Common myeloid progenitor, CD34-positive (primary cell): ENCODE measurements at regions not wholly inside any gene's neighbourhood (a gene's known extent, or its start where the extent isn't known, plus 50 kb on each side); places are given as distances from the start of the nearest gene placed in this dataset.
"Not testable (repeated sequence)": the region's sequence is repeated elsewhere in the genome, so short reads cannot be mapped to it uniquely, and the experiment has no call there.

Source experiments
- CTCF ChIA-PET: fragments of 350-600 bp; sonication (Branson Sonifier 250); formaldehyde crosslinking; loops from one replicate; lab custom pipeline; 2021; ENCODE audit warnings: antibody characterized with exemption; lab: Charles Lee
- POLR2A ChIA-PET: fragments of 350-600 bp; sonication (Branson Sonifier 250); formaldehyde crosslinking; loops from one replicate; lab custom pipeline; 2021; ENCODE audit warnings: antibody characterized with exemption; lab: Charles Lee
- DNase-seq, 3 donors: peaks; one replicate each; pipeline versions ENCODE4 v3.0.0 to v3.0.0-alpha.2; 2013
- H3K27ac ChIP-seq, 2 experiments: 1 replicate in 1 of 2; 2 replicates in 1 of 2; pipeline ENCODE4 v1.7.0; 2013; ENCODE audit warnings: inconsistent platforms in 2 of 2, low read length in 2 of 2, mild to moderate bottlenecking in 2 of 2, low read depth in 1 of 2, moderate library complexity in 1 of 2; ENCODE audit not compliant: severe bottlenecking in 2 of 2, insufficient read depth in 1 of 2, poor library complexity in 1 of 2
- H3K27me3 ChIP-seq, 5 experiments: replicated peaks in 2 of 5; 1 replicate in 3 of 5; 2 replicates in 2 of 5; pipeline versions ENCODE4 v1.6.1 to v1.7.0; 2013; ENCODE audit warnings: low read length in 4 of 5, mild to moderate bottlenecking in 2 of 5, moderate library complexity in 2 of 5, inconsistent platforms in 1 of 5; ENCODE audit not compliant: insufficient read depth in 5 of 5, control insufficient read depth in 4 of 5
- H3K36me3 ChIP-seq, 4 experiments: 1 replicate in 2 of 4; 2 replicates in 2 of 4; pipeline versions ENCODE4 v1.6.1 to v1.7.0; 2013; ENCODE audit warnings: low read length in 3 of 4, control low read depth in 1 of 4, mild to moderate bottlenecking in 1 of 4; ENCODE audit not compliant: control insufficient read depth in 4 of 4, insufficient read depth in 4 of 4
- H3K4me1 ChIP-seq, 4 experiments: 1 replicate in 3 of 4; 2 replicates in 1 of 4; pipeline versions ENCODE4 v1.6.1 to v1.7.1; 2013; ENCODE audit warnings: low read length in 3 of 4, mild to moderate bottlenecking in 3 of 4, control low read depth in 1 of 4, inconsistent platforms in 1 of 4, moderate library complexity in 1 of 4; ENCODE audit not compliant: control insufficient read depth in 4 of 4, insufficient read depth in 4 of 4; ENCODE audit errors: control extremely low read depth in 1 of 4
- H3K4me3 ChIP-seq, 7 experiments: 1 replicate in 4 of 7; 2 replicates in 3 of 7; pipeline versions ENCODE4 v1.5.1 to v1.7.0; 2013; ENCODE audit warnings: mild to moderate bottlenecking in 7 of 7, low read length in 6 of 7, moderate library complexity in 6 of 7, inconsistent platforms in 2 of 7, low read depth in 2 of 7, control low read depth in 1 of 7; ENCODE audit not compliant: insufficient read depth in 4 of 7, control insufficient read depth in 1 of 7; ENCODE audit errors: extremely low read depth in 1 of 7
- H3K9me3 ChIP-seq, 5 experiments: 1 replicate in 4 of 5; 2 replicates in 1 of 5; pipeline versions ENCODE4 v1.6.1 to v1.7.1; 2013; ENCODE audit warnings: low read length in 4 of 5, mild to moderate bottlenecking in 2 of 5, inconsistent platforms in 1 of 5, low read depth in 1 of 5, moderate library complexity in 1 of 5; ENCODE audit not compliant: control insufficient read depth in 4 of 5, insufficient read depth in 2 of 5; ENCODE audit errors: control extremely low read depth in 1 of 5
- WGBS: methylation state at CpG from one replicate; pipeline ENCODE4 v1.1.5; 2013; ENCODE audit not compliant: insufficient coverage; 5-methylcytosine and 5-hydroxymethylcytosine counted together

DNA sequence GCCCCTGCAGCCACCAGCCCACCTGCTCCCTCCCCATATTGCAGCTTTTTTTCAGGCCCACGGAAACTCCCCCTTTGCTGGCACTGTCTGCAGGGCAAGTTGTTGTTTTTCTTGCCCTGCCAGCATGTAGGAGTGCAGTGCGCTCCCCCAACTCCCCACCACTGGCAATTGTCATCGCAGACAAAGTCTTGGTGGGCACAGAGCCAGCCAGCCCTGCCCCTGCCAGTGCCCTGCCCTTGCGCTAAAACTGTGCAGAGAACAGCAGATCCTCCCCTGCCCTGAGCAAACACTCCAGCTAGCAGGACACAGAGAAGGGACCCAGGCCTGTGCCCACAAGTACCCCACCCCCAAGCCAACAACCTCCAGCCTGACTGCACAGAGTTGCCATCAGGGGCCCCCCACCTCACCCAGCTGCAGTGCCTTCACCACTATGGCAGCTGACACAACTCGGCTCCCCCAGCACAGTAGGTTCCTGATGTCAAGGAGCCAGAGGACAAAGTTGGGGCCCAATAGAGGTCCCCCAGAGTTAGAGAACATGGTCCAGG is 158.1 kb upstream of the ARHGAP42 start:
- Histone ChIP-seq H3K4me1 (no peaks in the 10 kb centered on the region), H3K27me3 (no peaks in the 10 kb centered on the region), H3K9me3 (peaks cover 0 to 11% (median 0%) of the 10 kb centered on the region in 5 experiments), H3K27ac (no peak overlapping the region), H3K36me3 (no peaks in the 10 kb centered on the region), H3K4me3 (no peak overlapping the region)
- CTCF ChIA-PET = no interaction called here
- POLR2A ChIA-PET = no interaction called here
- DNase-seq = no peak
- 98% methylated on average over 5 of the region's 5 CpGs for WGBS

- H3K9me3 ChIP-seq, DNase-seq, H3K4me3 ChIP-seq, H3K36me3 ChIP-seq, POLR2A ChIA-PET, H3K4me1 ChIP-seq, H3K27me3 ChIP-seq, H3K27ac ChIP-seq: not testable (repeated sequence)
- no CpG with 5 or more reads among the region's 1 CpG for WGBS
- CTCF ChIA-PET = interaction anchor here (0.9 kb wide), 1 partner anchor 13 kb away, joined by 3 read pairs; no protein-coding TSS in a partner anchor
Observed at GRCh38 chr11:100531290-100531689, 155.8 kb upstream of the ARHGAP42 start.

DNA sequence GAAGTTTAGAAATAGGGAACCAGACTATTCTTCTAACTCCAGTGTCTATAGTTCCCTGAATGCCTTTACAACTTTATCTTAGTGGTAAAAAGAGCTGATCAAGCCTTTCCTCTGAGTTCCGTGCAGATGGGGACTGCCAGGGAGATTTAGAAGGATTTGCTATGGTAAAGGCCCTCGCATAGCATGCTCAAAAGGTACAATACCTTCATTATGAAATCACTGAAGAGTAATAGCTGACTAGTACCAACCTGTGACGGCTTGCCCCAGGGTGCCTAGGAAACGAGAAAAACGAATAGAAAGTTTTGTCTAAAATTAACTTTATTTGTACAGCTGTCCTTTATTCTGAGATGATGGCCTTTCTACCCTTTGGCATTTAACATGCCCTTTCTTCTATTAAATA is 150.1 kb upstream of the ARHGAP42 start:
- ChIA-PET CTCF (no interaction called here), POLR2A (no interaction called here)
- DNase-seq = no peak
- H3K9me3 ChIP-seq = peaks cover 0 to 2% (median 0%) of the 10 kb centered on the region in 5 experiments
- no peak overlapping the region for H3K27ac ChIP-seq
- H3K4me3 ChIP-seq = no peak overlapping the region
- no peaks in the 10 kb centered on the region for H3K4me1 ChIP-seq
- no CpG with 5 or more reads among the region's 5 CpGs for WGBS
- H3K36me3 ChIP-seq = no peaks in the 10 kb centered on the region
- peaks cover 0 to 2% (median 0%) of the 10 kb centered on the region in 5 experiments for H3K27me3 ChIP-seq

- ChIA-PET CTCF (no interaction called here), POLR2A (no interaction called here)
- peaks cover 0 to 2% (median 0%) of the 10 kb centered on the region in 5 experiments for H3K27me3 ChIP-seq
- DNase-seq = no peak
- no peaks in the 10 kb centered on the region for H3K36me3 ChIP-seq
- H3K4me1 ChIP-seq = no peaks in the 10 kb centered on the region
- no peak overlapping the region for H3K4me3 ChIP-seq
- H3K9me3 ChIP-seq = peaks cover 0 to under 1% (median 0%) of the 10 kb centered on the region in 5 experiments
- no peak overlapping the region for H3K27ac ChIP-seq
Observed at GRCh38 chr11:100543386-100543785, 143.7 kb upstream of the ARHGAP42 start.

GRCh38 chr11:100545556-100545955 is 141.5 kb upstream of the ARHGAP42 start:
- DNase-seq = no peak
- WGBS = 74% methylated on average over 2 of the region's 2 CpGs
- Histone ChIP-seq H3K36me3 (no peaks in the 10 kb centered on the region), H3K4me3 (no peak overlapping the region), H3K27ac (no peak overlapping the region), H3K9me3 (no peaks in the 10 kb centered on the region), H3K4me1 (no peaks in the 10 kb centered on the region), H3K27me3 (no peaks in the 10 kb centered on the region)
- POLR2A ChIA-PET = no interaction called here
- CTCF ChIA-PET = no interaction called here

DNA sequence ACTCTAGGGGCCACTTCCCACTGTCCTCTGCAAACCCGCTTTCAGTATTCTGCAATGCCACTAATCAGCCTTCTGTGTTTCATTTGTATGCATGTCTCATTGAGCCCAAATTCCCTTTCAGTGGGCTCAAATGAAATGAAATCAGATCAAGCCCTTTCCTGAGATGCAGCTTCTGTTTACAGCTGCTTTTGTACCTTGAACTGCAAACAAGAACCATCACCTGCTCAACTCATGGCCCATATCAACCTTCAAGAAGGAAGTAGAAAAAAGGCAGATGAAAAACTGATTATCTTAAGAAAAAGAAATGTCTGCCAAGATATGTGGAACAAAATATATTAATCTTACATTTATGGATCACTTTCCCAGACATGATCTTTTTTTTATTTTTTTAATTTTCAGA is 141.1 kb upstream of the ARHGAP42 start:
- Histone ChIP-seq H3K4me1 (no peaks in the 10 kb centered on the region), H3K9me3 (no peaks in the 10 kb centered on the region), H3K27ac (no peak overlapping the region), H3K36me3 (no peaks in the 10 kb centered on the region), H3K4me3 (no peak overlapping the region), H3K27me3 (no peaks in the 10 kb centered on the region)
- DNase-seq = no peak
- ChIA-PET POLR2A (no interaction called here), CTCF (no interaction called here)
- 100% methylated on average over 1 of the region's 1 CpG for WGBS

DNA sequence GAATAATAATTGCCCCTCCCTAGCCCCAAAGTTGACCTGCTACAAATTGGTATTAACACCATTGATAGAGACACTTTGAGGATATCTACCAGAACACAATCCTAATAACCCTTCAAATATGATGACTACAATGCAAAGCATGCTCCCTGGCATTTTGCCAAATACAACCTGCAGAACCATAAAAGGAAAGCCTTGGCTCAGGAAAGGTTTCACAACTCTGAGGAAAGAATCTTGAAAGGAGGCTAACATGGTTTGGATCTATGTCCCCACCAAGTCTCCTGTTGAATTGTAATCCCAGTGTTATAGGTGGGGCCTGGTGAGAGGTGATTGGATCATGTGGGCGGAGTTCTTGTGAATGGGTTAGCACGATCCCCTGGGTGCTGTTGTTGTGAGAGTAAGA is 140.4 kb upstream of the ARHGAP42 start:
- ChIA-PET POLR2A (no interaction called here), CTCF (no interaction called here)
- H3K4me3 ChIP-seq = no peak overlapping the region
- whole genome bisulfite sequencing = no CpG with 5 or more reads among the region's 2 CpGs
- H3K4me1 ChIP-seq = no peaks in the 10 kb centered on the region
- peaks cover 0 to 3% (median 0%) of the 10 kb centered on the region in 5 experiments for H3K27me3 ChIP-seq
- no peaks in the 10 kb centered on the region for H3K9me3 ChIP-seq
- H3K27ac ChIP-seq = no peak overlapping the region
- no peaks in the 10 kb centered on the region for H3K36me3 ChIP-seq
- no peak for DNase-seq
